Naive thymus-derived CD4-positive, alpha-beta T cell (primary cell): ENCODE measurements at regions not wholly inside any gene's neighbourhood (a gene's known extent, or its start where the extent isn't known, plus 50 kb on each side); places are given as distances from the start of the nearest gene placed in this dataset.

Experiments
- ATAC-seq: fragments of 150-1000 bp; cut with Tn5 transposase; 2 replicates; pipeline ENCODE4 v1.10.0; 2021; ENCODE audit warnings: mild to moderate bottlenecking, moderate library complexity
- CTCF ChIA-PET: fragments of 350-600 bp; sonication (Branson Sonifier 250); formaldehyde crosslinking; loops from one replicate; lab custom pipeline; 2021; ENCODE audit warnings: antibody characterized with exemption; lab: Charles Lee
- POLR2A ChIA-PET: fragments of 350-600 bp; sonication (Branson Sonifier 250); formaldehyde crosslinking; loops from one replicate; lab custom pipeline; 2021; ENCODE audit warnings: antibody characterized with exemption, inconsistent platforms; lab: Charles Lee
- DNase-seq, 9 donors: peaks; one replicate each; pipeline versions ENCODE4 v3.0.0 to v3.0.0-alpha.2; 2020 to 2022; ENCODE audit warnings: mixed read lengths in 1 of 9
- H3K27ac ChIP-seq: one replicate; pipeline ENCODE4 v1.7.0; 2013; ENCODE audit warnings: mild to moderate bottlenecking, low read depth, low read length, moderate library complexity
- H3K27me3 ChIP-seq, 2 donors: one replicate each; pipeline ENCODE4 v1.7.0; 2013; ENCODE audit warnings: low read length in 2 of 2, mild to moderate bottlenecking in 2 of 2, moderate library complexity in 2 of 2; ENCODE audit not compliant: control insufficient read depth in 2 of 2, insufficient read depth in 2 of 2
- H3K36me3 ChIP-seq, 3 experiments: 1 replicate in 2 of 3; 2 replicates in 1 of 3; pipeline ENCODE4 v1.7.0; 2013; ENCODE audit warnings: low read length in 3 of 3, mild to moderate bottlenecking in 3 of 3, moderate library complexity in 1 of 3; ENCODE audit not compliant: insufficient read depth in 3 of 3, control insufficient read depth in 2 of 3
- H3K4me1 ChIP-seq, 2 donors: one replicate each; pipeline ENCODE4 v1.7.0; 2013; ENCODE audit warnings: low read length in 2 of 2, mild to moderate bottlenecking in 2 of 2, moderate library complexity in 1 of 2; ENCODE audit not compliant: control insufficient read depth in 2 of 2, insufficient read depth in 2 of 2
- H3K4me3 ChIP-seq: 2 replicates; pipeline ENCODE4 v1.7.0; 2013; ENCODE audit warnings: mild to moderate bottlenecking, low read length
- H3K9me3 ChIP-seq, 3 experiments: 1 replicate in 2 of 3; 2 replicates in 1 of 3; pipeline ENCODE4 v1.7.0; 2013; ENCODE audit warnings: low read length in 3 of 3; ENCODE audit not compliant: control insufficient read depth in 2 of 3
- H3K27ac Mint-ChIP-seq, 9 donors: one replicate each; pipeline ENCODE4 v1.8.0; 2020 to 2022; ENCODE audit warnings: mixed read lengths in 9 of 9, mild to moderate bottlenecking in 8 of 9, moderate library complexity in 5 of 9, inconsistent platforms in 2 of 9
- H3K27me3 Mint-ChIP-seq, 5 donors: one replicate each; pipeline ENCODE4 v1.8.0; 2021 to 2022; ENCODE audit warnings: mixed read lengths in 5 of 5, mild to moderate bottlenecking in 1 of 5
- H3K36me3 Mint-ChIP-seq, 5 donors: one replicate each; pipeline ENCODE4 v1.8.0; 2020 to 2022; ENCODE audit warnings: mixed read lengths in 5 of 5, mild to moderate bottlenecking in 3 of 5, inconsistent platforms in 1 of 5
- H3K4me1 Mint-ChIP-seq, 7 donors: one replicate each; pipeline ENCODE4 v1.8.0; 2020 to 2022; ENCODE audit warnings: mixed read lengths in 7 of 7, mild to moderate bottlenecking in 3 of 7, inconsistent platforms in 1 of 7
- H3K4me3 Mint-ChIP-seq, 10 donors: one replicate each; pipeline ENCODE4 v1.8.0; 2020 to 2022; ENCODE audit warnings: mild to moderate bottlenecking in 10 of 10, mixed read lengths in 10 of 10, moderate library complexity in 6 of 10, inconsistent platforms in 2 of 10
- H3K9me3 Mint-ChIP-seq, 11 donors: one replicate each; pipeline ENCODE4 v1.8.0; 2020 to 2022; ENCODE audit warnings: mixed read lengths in 11 of 11, mild to moderate bottlenecking in 4 of 11, inconsistent platforms in 1 of 11, moderate library complexity in 1 of 11
- intact Hi-C, 2 donors: fragments of 100-400 bp; cut with micrococcal nuclease; formaldehyde crosslinking; loops; one replicate each; pipeline ENCODE4 v1.15.1; 2023

GRCh38 chr2:117555965-117556364, 258.5 kb upstream of the DDX18 start:
- Histone ChIP-seq H3K4me3 (no peak overlapping the region), H3K4me1 (no peaks in the 10 kb centered on the region), H3K27me3 (no peaks in the 10 kb centered on the region), H3K9me3 (no peaks in the 10 kb centered on the region), H3K36me3 (no peaks in the 10 kb centered on the region), H3K27ac (no peak overlapping the region)
- Mint-ChIP-seq H3K4me1 (no peaks in the 10 kb centered on the region), H3K27ac (no peak overlapping the region), H3K36me3 (no peaks in the 10 kb centered on the region), H3K9me3 (peaks cover 0 to 12% (median 3%) of the 10 kb centered on the region in 11 donors), H3K27me3 (no peaks in the 10 kb centered on the region), H3K4me3 (no peak overlapping the region)
- ATAC-seq (no peak), DNase-seq (no peak)
- intact Hi-C loops: no loop called here
- ChIA-PET CTCF (no interaction called here), POLR2A (no interaction called here)

GRCh38 chr2:117557626-117558025, 256.9 kb upstream of the DDX18 start:
- intact Hi-C loops: no loop called here
- Mint-ChIP-seq H3K27me3 (no peaks in the 10 kb centered on the region), H3K9me3 (peaks cover 0 to 12% (median 2%) of the 10 kb centered on the region in 11 donors), H3K36me3 (no peaks in the 10 kb centered on the region), H3K4me1 (no peaks in the 10 kb centered on the region), H3K4me3 (no peak overlapping the region), H3K27ac (no peak overlapping the region)
- Histone ChIP-seq H3K36me3 (no peaks in the 10 kb centered on the region), H3K9me3 (no peaks in the 10 kb centered on the region), H3K27ac (no peak overlapping the region), H3K4me1 (no peaks in the 10 kb centered on the region), H3K4me3 (no peak overlapping the region), H3K27me3 (no peaks in the 10 kb centered on the region)
- no peak for DNase-seq
- ATAC-seq: no peak
- CTCF ChIA-PET: no interaction called here
- POLR2A ChIA-PET: no interaction called here

GRCh38 chr2:117562654-117563053, 251.8 kb upstream of the DDX18 start:
- Histone ChIP-seq H3K4me1 (no peaks in the 10 kb centered on the region), H3K4me3 (no peak overlapping the region), H3K36me3 (no peaks in the 10 kb centered on the region), H3K27ac (no peak overlapping the region), H3K9me3 (no peaks in the 10 kb centered on the region), H3K27me3 (no peaks in the 10 kb centered on the region)
- ChIA-PET CTCF (no interaction called here), POLR2A (no interaction called here)
- Mint-ChIP-seq H3K9me3 (peaks cover 4 to 34% (median 13%) of the 10 kb centered on the region in 11 donors), H3K4me1 (no peaks in the 10 kb centered on the region), H3K27ac (no peak overlapping the region), H3K4me3 (no peak overlapping the region), H3K27me3 (no peaks in the 10 kb centered on the region), H3K36me3 (peaks cover 0 to 5% (median 0%) of the 10 kb centered on the region in 5 donors)
- no peak for DNase-seq
- ATAC-seq: no peak
- intact Hi-C loops: no loop called here

GRCh38 chr2:117571590-117572349, 242.7 kb upstream of the DDX18 start:
- peaks cover 0 to 4% (median 0%) of the 10 kb centered on the region in 5 donors for H3K36me3 Mint-ChIP-seq
- no peaks in the 10 kb centered on the region for H3K4me1 Mint-ChIP-seq
- H3K4me3 Mint-ChIP-seq: no peak overlapping the region
- H3K27me3 ChIP-seq: no peaks in the 10 kb centered on the region
- H3K27ac Mint-ChIP-seq: no peak overlapping the region
- peaks cover 0 to 5% (median 4%) of the 10 kb centered on the region in 5 donors for H3K27me3 Mint-ChIP-seq
- no peak overlapping the region for H3K4me3 ChIP-seq
- no peaks in the 10 kb centered on the region for H3K36me3 ChIP-seq
- CTCF ChIA-PET: no interaction called here
- POLR2A ChIA-PET: no interaction called here
- no peak overlapping the region for H3K27ac ChIP-seq
- H3K4me1 ChIP-seq: no peaks in the 10 kb centered on the region
- DNase-seq (no peak), ATAC-seq (peak; percentile 16)
- peaks cover 8 to 53% (median 21%) of the 10 kb centered on the region in 11 donors for H3K9me3 Mint-ChIP-seq
- intact Hi-C loops: no loop called here
- no peaks in the 10 kb centered on the region for H3K9me3 ChIP-seq

GRCh38 chr2:117587310-117587709, 227.2 kb upstream of the DDX18 start:
- DNase-seq (no peak), ATAC-seq (no peak)
- H3K9me3 ChIP-seq: no peaks in the 10 kb centered on the region
- no peaks in the 10 kb centered on the region for H3K36me3 Mint-ChIP-seq
- no peak overlapping the region for H3K4me3 ChIP-seq
- H3K27ac ChIP-seq: no peak overlapping the region
- no peak overlapping the region for H3K4me3 Mint-ChIP-seq
- no peaks in the 10 kb centered on the region for H3K27me3 ChIP-seq
- H3K9me3 Mint-ChIP-seq: peaks cover 0 to 25% (median 6%) of the 10 kb centered on the region in 11 donors
- ChIA-PET POLR2A (no interaction called here), CTCF (no interaction called here)
- H3K4me1 Mint-ChIP-seq: no peaks in the 10 kb centered on the region
- H3K27me3 Mint-ChIP-seq: no peaks in the 10 kb centered on the region
- no peak overlapping the region for H3K27ac Mint-ChIP-seq
- no peaks in the 10 kb centered on the region for H3K4me1 ChIP-seq
- H3K36me3 ChIP-seq: no peaks in the 10 kb centered on the region
- intact Hi-C loops: no loop called here

- no peak overlapping the region for H3K4me3 Mint-ChIP-seq
- CTCF ChIA-PET: no interaction called here
These were observed 211.4 kb upstream of the DDX18 start for GRCh38 chr2:117603060-117603459.

GRCh38 chr2:117603567-117603966, 210.9 kb upstream of the DDX18 start:
- H3K36me3 Mint-ChIP-seq: no peaks in the 10 kb centered on the region
- CTCF ChIA-PET: no interaction called here
- intact Hi-C loops: no loop called here

More at GRCh38 chr2:117603060-117603459, 211.4 kb upstream of the DDX18 start:
- Histone ChIP-seq H3K36me3 (no peaks in the 10 kb centered on the region), H3K4me1 (no peaks in the 10 kb centered on the region), H3K27ac (no peak overlapping the region), H3K9me3 (no peaks in the 10 kb centered on the region), H3K4me3 (no peak overlapping the region), H3K27me3 (no peaks in the 10 kb centered on the region)
- H3K27ac Mint-ChIP-seq: no peak overlapping the region
- DNase-seq (no peak), ATAC-seq (no peak)
- H3K36me3 Mint-ChIP-seq: no peaks in the 10 kb centered on the region
- H3K27me3 Mint-ChIP-seq: peaks cover 0 to 17% (median 5%) of the 10 kb centered on the region in 5 donors
- no peaks in the 10 kb centered on the region for H3K4me1 Mint-ChIP-seq
- POLR2A ChIA-PET: no interaction called here
- intact Hi-C loops: no loop called here
- H3K9me3 Mint-ChIP-seq: peaks cover 0 to 21% (median 8%) of the 10 kb centered on the region in 11 donors

More at GRCh38 chr2:117603567-117603966, 210.9 kb upstream of the DDX18 start:
- Histone ChIP-seq H3K36me3 (no peaks in the 10 kb centered on the region), H3K27ac (no peak overlapping the region), H3K4me1 (no peaks in the 10 kb centered on the region), H3K9me3 (no peaks in the 10 kb centered on the region), H3K27me3 (no peaks in the 10 kb centered on the region), H3K4me3 (no peak overlapping the region)
- ATAC-seq (no peak), DNase-seq (no peak)
- no peak overlapping the region for H3K4me3 Mint-ChIP-seq
- no peak overlapping the region for H3K27ac Mint-ChIP-seq
- peaks cover 0 to 15% (median 5%) of the 10 kb centered on the region in 5 donors for H3K27me3 Mint-ChIP-seq
- POLR2A ChIA-PET: no interaction called here
- H3K4me1 Mint-ChIP-seq: no peaks in the 10 kb centered on the region
- H3K9me3 Mint-ChIP-seq: peaks cover 0 to 18% (median 7%) of the 10 kb centered on the region in 11 donors
